WERI-Rb-1 (cell line): ENCODE measurements at regions not wholly inside any gene's neighbourhood (a gene's known extent, or its start where the extent isn't known, plus 50 kb on each side); places are given as distances from the start of the nearest gene placed in this dataset.

ENCODE experiments used
- DNase-seq: peaks from one replicate; pipeline ENCODE4 v3.0.0-alpha.2; 2020
- H3K27ac ChIP-seq: fragments of 250-450 bp; sonication (Bioruptor Pico); 2 replicates; pipeline ENCODE4 v1.5.1; 2020; ENCODE audit warnings: mild to moderate bottlenecking, moderate library complexity
- H3K27me3 ChIP-seq: fragments of 250-450 bp; sonication (Bioruptor Pico); 2 replicates; pipeline ENCODE4 v1.5.1; 2021; ENCODE audit warnings: mild to moderate bottlenecking, low read depth, moderate library complexity; ENCODE audit not compliant: insufficient read depth, severe bottlenecking
- H3K36me3 ChIP-seq: fragments of 250-450 bp; sonication (Bioruptor Pico); 2 replicates; pipeline ENCODE4 v1.5.1; 2020; ENCODE audit warnings: mild to moderate bottlenecking, moderate library complexity
- H3K4me3 ChIP-seq: 2 replicates; pipeline ENCODE4 v1.5.1; 2011; ENCODE audit warnings: low read depth, mild to moderate bottlenecking, control low read depth, low read length
- H3K9me3 ChIP-seq: fragments of 250-450 bp; sonication (Bioruptor Pico); 2 replicates; pipeline ENCODE4 v1.5.1; 2021; ENCODE audit warnings: mild to moderate bottlenecking, moderate library complexity; ENCODE audit not compliant: severe bottlenecking
- CTCF ChIP-seq: IDR thresholded peaks from 2 replicates; pipeline ENCODE4 v1.5.1; 2011; ENCODE audit warnings: low read depth, mild to moderate bottlenecking, control low read depth, inconsistent platforms, low read length

GRCh38 chr11:15720460-15720859 lies 605.7 kb downstream of the INSC start:
- Histone ChIP-seq H3K36me3 (no peaks in the 10 kb centered on the region), H3K4me3 (no peak overlapping the region), H3K9me3 (no peaks in the 10 kb centered on the region), H3K27me3 (peaks cover 19% of the 10 kb centered on the region), H3K27ac (no peak overlapping the region)
- DNase-seq, result no peak
- no peak for TF ChIP-seq CTCF

- no peaks in the 10 kb centered on the region for H3K36me3 ChIP-seq
- H3K27ac ChIP-seq, result no peak overlapping the region
- peaks cover 25% of the 10 kb centered on the region for H3K27me3 ChIP-seq
- no peak overlapping the region for H3K4me3 ChIP-seq
- no peak for DNase-seq
- no peak for TF ChIP-seq CTCF
- no peaks in the 10 kb centered on the region for H3K9me3 ChIP-seq
Measured at GRCh38 chr11:15723966-15724365, 609.2 kb downstream of the INSC start.

GRCh38 chr11:15724601-15725000 lies 609.9 kb downstream of the INSC start:
- no peak overlapping the region for H3K27ac ChIP-seq
- no peak overlapping the region for H3K4me3 ChIP-seq
- H3K9me3 ChIP-seq, result no peaks in the 10 kb centered on the region
- TF ChIP-seq CTCF, result no peak
- DNase-seq, result no peak
- H3K36me3 ChIP-seq, result no peaks in the 10 kb centered on the region
- peaks cover 30% of the 10 kb centered on the region for H3K27me3 ChIP-seq

GRCh38 chr11:15725246-15725645 lies 610.5 kb downstream of the INSC start:
- no peak for DNase-seq
- TF ChIP-seq CTCF, result no peak
- Histone ChIP-seq H3K36me3 (no peaks in the 10 kb centered on the region), H3K27me3 (peaks cover 34% of the 10 kb centered on the region), H3K27ac (no peak overlapping the region), H3K9me3 (no peaks in the 10 kb centered on the region), H3K4me3 (no peak overlapping the region)

GRCh38 chr11:15726221-15726746 lies 611.6 kb downstream of the INSC start:
- Histone ChIP-seq H3K27me3 (peaks cover 38% of the 10 kb centered on the region), H3K27ac (no peak overlapping the region), H3K36me3 (no peaks in the 10 kb centered on the region), H3K9me3 (no peaks in the 10 kb centered on the region), H3K4me3 (no peak overlapping the region)
- no peak for TF ChIP-seq CTCF
- DNase-seq, result no peak

- no peak for DNase-seq
- no peaks in the 10 kb centered on the region for H3K36me3 ChIP-seq
- no peaks in the 10 kb centered on the region for H3K9me3 ChIP-seq
- no peak overlapping the region for H3K27ac ChIP-seq
- H3K4me3 ChIP-seq, result no peak overlapping the region
- H3K27me3 ChIP-seq, result peaks cover 38% of the 10 kb centered on the region
- no peak for TF ChIP-seq CTCF
Measured at GRCh38 chr11:15726893-15727519, 612.3 kb downstream of the INSC start.
